Fibroblast of the conjunctiva (primary cell): ENCODE measurements at regions not wholly inside any gene's neighbourhood (a gene's known extent, or its start where the extent isn't known, plus 50 kb on each side); places are given as distances from the start of the nearest gene placed in this dataset.
"Not testable (repeated sequence)": the region's sequence is repeated elsewhere in the genome, so short reads cannot be mapped to it uniquely, and the experiment has no call there.

Experiments
- DNase-seq: peaks from one replicate; pipeline ENCODE4 v3.0.0-alpha.2; 2010; ENCODE audit warnings: low read depth

DNA sequence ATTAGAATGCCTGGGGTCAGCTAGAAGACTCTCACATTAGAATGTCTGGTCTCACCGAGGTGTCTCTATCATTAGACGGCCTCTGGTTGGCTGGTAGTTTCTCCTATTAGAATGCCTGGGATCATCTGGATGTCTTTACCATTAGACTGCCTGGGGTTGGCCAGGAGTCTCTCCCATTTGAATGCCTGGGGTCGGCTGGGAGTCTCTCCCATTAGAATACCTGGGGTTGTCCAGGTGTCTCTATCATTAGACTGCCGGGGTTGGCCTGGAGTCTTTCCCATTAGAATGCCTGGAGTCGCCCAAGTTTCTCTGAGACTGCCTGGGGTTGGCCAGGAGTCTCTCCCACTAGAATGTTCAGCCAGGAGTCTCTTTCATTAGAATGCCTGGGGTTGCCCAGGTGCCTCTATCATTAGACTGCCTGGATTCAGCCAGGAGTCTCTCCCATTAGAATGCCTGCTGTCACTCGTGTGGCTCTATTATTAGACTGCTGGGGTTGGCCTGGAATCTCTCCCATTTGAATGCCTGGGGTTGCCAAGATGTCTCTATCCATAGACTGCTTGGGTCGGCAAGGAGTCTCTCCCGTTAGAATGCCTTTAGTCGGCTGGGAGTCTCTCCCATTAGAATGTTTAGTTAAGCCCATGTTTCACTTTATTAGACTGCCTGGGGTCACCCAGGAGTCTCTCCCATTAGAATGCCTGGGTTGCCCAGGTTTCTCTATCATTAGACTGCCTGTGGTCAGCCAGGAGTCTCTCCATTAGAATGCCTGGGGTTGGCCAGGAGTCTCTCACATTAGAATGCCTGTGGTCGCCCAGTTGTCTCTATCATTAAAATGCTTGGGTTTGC, 1467.8 kb downstream of the UQCRFS1 start:
- DNase-seq = no peak

DNA sequence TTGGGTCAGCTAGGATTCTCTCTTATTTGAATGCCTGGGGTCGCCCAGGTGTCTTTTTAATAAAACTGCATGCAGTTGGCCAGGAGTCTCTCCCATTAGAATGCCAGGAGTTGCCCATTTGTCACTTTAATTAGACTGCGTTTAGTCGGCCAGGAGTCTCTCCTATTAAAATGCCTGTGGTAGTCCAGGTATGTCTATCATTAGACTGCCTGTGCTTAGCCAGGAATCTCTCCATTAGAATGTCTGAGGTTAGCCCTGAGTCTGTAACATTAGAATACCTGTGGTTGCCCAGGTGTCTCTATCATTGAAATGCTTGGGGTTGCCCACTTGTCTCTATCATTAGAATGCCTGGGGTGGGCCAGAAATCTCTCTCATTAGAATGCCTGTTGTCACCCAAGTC, 1470.9 kb downstream of the UQCRFS1 start:
- DNase-seq = no peak

DNA sequence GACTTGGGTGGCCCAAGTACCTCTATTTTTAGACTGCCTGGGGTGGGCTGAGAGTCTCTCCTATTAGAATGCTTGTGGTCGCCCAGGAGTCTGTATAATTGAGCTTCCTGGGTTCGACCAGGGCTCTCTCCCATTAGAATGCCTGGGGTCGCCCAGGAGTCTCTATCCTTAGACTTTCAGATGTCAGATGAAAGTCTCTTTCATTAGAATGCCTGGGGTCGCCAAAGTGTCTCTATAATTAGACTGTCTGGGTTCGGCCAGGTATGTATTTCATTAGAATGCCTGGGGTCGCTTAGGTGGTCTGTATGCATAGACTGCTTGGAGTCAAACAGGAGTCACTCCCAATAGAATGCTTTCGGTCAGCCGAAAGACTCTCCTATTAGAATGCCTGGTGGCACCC, 1471.7 kb downstream of the UQCRFS1 start:
- DNase-seq = no peak

DNA sequence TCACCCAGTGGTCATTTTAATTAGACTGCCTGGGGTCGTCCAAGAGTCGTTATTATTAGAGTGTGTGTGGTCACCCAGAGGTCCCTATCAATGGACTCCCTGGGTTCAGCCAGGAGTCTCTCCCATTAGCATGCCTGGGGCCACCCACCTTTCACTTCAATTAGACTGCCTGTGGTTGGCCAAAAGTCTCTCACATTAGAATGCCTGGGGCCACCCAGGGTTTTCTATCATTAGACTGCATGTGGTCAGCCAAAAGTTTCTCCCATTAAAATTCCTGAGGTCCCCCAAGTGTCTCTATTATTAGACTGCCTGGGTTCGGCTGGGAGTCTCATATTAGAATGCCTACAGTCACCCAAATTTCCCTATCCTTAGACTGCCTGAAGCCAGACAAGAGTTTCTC, 1472.6 kb downstream of the UQCRFS1 start:
- DNase-seq = no peak

DNA sequence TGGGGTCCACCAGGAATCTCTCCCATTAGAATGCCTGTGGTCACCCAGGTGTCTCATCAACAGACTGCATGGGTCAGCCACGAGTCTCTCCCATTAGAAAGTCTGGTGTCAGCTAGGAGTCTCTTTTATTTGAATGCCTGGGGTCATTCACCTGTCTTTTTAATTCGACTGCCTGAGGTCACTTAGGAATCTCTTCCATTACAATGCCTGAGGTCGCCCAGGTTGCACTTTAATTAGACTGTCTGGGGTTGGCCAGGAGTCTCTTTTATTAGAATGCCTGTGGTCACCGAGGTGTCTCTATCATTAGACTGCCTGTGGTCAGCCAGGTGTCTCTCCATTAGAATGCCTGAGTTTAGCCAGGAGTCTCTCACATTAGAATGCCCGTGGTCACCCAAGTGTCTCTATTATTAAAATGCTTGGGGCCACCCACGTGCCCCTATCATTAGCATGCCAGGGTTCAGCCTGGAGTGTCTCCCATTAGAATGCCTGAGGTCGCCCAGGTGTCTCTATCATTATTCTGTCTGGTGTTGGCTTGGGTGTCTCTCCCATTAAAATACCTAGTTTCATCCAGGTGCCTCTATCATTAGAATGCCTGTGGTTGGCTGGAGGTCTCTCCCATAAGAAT, 1474.3 kb downstream of the UQCRFS1 start:
- no peak for DNase-seq

DNA sequence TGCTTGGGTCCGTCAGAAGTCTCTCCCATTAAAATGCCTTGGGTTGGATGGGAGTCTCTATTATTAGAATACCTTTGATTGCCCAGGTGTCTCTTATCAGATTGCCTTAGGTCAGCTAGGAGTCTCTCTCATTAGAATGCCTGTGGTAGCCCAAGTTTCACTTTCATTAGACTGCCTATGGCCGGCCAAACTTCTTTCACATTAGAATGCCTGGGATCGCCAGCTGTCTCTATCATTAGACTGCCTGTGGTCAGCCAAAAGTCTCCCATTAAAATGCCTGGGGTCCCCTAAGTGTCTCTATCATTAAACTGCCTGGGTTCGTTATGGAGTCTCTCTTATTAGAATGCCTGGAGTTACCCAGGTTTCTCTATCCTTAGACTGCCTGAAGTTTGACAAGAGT, 1476.7 kb downstream of the UQCRFS1 start:
- no peak for DNase-seq

DNA sequence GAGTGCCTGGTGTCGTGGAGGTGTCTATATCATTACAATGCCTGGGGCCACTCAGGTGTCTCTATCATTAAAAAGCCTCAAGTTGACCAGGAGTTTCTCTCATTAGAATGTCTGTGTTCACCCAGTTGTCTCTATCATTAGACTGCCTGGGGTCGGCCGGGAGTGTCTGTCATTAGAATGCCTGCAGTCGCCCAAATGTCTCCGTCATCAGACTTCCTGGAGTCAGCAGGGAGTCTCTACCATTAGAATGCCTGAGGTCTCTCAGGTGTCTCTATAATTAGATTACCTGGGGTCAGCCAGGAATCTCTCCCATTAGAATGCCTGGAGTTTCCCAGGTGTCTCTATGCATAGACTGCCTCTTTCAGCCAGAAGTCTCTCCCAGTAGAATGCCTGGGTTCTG, 1477.6 kb downstream of the UQCRFS1 start:
- no peak for DNase-seq

DNA sequence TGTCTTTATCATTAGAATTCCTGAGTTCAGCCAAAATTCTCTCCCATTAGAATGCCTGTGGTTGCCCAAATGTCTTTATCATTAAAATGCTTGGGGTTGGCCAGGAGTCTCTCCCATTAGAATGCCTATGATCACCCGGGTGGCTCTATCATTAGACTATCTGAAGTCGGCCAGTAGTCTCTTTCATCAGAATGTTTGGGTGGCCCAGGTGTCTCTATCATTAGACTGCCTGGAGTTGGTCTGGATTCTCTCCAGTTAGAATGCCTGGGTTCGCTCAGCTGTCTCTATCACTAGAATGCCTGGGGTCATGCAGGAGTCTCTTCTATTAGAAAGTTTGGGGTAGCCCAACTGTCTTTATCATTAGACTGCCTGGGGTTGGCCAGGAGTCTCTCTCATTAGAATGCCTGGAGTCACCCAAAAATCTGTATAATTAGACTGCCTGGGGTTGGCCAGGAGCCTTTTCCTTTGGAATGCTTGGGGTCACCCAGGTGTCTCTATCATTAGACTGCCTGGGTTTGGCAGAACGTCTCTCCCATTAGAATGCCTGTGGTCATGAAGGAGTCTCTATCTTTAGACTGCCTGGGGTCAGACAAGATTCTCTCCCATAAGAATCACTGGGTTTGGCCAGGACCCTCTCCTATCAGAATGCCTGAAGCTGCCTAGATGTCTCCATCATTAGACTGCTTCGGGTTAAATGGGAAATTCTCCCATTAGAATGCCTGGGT, 1478.3 kb downstream of the UQCRFS1 start:
- no peak for DNase-seq

DNA sequence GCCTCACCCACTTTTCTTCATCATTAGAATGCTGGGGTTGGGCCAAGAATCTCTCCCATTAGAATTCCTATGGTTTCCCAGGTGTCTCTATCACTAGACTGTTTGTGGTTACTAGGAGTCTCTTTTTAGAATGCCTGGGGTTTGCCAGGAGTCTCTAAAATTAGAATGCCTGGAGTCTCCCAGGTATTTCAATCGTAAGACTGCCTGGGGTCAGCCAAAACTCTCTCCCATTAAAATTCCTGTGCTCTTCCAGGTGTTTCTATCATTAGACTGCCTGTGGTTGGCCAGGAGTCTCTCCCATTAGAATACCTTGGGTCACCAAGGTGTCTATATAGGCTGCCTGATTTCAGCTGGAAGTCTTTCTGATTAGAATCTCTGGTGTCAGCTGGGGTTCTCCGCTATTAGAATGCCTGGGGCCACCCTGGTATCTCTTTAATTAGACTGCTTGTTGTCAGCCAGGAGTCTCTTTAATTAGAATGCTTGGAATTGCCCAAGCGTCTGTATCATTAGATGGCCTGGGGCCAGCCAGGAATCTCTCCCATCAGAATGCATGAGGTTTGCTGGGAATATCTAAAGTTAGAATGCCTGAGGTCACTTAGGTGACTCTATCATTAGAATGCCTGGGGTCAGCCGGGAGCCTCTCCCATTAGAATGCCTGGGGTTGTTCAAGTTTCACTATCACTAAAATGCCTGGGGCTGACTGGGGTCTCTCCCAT, 1479.2 kb downstream of the UQCRFS1 start:
- no peak for DNase-seq

DNA sequence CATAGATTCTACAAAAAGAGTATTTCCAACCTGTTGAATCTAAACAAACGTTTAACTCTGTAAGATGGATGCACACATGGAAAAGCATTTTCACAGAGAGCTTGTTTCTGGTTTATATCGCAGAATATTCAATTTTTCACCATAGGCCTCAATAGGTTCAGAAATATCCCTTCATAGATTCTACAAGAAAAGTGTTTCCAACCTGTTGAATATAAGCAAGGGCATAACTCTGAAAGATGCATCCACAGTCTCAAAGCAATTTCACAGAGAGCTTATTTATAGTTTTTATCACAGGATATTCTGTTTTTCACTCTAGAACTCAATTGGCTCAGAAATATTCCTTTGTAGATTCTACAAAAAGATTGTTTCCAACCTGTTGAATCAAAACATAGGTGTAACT, 1483.6 kb downstream of the UQCRFS1 start:
- DNase-seq = no peak

DNA sequence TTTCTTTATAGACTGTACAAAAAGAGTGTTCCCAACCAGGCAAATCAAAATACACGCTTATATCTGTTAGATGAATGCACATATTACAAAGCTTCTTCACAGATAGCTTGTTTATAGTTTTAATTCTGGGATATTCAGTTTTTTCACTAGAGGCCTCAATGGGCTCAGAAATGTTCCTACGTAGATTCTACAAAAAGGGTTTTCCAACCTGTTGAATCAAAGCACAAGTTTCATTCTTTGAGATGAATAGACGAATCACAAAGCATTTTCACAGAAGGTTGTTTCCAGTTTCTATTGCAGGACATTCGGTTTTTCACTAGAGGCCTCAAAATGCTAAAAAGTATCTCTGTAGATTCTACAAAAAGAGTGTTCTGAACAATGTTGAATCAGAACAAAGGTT, 1490.3 kb downstream of the UQCRFS1 start:
- no peak for DNase-seq

DNA sequence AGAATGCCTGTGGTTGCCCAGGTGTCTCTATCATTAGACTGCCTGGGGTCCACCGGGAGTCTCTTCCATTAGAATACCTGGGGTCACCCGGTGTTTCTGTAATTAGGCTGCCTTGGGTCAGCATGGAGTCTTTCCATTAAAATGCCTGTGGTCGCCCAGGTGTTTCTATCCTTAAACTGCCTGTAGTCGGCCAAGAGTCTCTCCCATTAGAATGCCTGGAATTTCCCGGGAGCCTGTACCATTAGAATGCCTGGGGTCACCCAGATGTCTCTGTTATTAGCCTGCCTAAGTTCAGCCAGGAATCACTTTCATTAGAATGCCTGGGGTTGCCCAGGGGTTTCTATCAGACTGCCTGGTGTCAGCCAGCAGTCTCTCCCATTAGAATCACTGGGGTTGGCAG, 1492.8 kb downstream of the UQCRFS1 start:
- DNase-seq = no peak

DNA sequence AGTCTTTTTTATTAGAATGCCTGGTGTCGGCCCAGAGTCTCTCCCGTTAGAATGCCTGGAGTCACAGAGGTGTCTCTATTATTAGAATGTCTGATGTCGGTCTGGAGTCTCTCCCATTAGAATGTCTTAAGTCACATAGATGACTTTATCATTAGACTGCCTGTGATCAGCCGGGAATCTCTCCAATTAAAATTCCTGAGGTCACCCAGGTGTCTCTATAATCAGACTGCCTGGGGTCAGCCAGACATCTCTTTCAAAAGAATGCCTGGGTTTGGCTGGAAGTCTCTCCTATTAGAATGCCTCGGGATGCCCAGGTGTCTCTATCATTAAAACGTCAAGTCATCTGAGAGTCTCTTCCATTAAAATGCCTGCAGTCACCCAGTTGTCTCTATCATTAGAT, 1493.9 kb downstream of the UQCRFS1 start:
- DNase-seq = no peak

DNA sequence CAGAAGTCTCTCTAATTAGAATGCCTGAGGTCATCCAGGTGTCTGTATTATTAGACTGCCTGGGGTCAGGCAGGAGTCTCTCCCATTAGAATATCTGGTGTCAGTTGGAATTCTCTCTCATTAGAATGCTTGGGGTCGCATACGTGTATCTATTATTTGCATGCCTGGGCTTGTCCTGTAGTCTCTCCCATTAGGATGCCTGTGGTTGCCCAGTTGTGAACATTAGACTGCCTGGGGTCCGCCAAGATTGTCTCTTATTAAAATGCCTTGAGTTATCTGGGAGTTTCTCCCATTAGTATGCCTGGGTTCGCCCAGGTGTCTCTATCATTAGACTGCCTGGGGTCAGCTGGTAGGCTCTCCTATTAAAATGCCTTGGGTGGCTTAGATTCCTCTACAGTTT, 1494.7 kb downstream of the UQCRFS1 start:
- no peak for DNase-seq

DNA sequence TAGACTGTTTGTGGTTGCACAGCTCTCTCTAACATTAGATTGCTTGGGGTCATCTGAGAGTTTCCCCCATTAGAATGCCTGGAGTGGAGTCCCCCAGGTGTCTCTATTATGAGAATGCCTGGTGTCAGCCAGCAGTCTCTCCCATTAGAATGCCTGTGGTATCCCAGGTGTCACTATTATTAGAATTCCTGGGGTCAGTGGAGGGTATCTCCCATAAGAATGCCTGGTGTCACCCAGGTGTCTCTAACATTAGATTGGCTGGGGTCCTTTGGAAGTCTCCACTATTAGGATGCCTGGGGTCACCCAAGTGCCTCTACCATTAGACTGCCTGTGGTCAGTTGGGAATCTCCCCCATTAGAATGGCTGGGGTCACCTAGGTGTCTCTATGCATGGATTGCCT, 1495.1 kb downstream of the UQCRFS1 start:
- no peak for DNase-seq

DNA sequence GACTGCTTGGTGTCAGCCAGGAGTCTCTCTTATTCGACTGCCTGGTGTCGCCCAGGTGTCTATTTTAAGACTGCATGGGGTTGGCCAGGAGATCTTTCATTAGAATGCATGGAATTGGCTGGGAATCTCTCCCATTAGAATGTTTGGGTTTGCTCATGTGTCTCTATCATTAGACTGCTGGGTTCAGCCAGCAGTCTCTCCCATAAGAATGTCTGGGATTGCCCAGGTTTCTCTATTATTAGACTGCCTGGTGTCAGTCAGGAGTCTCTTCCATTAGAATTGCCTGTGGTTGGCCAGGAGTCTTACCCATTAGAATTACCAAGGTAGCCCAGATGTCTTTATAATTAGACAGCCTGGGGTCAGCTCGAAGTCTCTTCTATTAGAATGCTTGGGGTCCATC, 1496.0 kb downstream of the UQCRFS1 start:
- DNase-seq = no peak

DNA sequence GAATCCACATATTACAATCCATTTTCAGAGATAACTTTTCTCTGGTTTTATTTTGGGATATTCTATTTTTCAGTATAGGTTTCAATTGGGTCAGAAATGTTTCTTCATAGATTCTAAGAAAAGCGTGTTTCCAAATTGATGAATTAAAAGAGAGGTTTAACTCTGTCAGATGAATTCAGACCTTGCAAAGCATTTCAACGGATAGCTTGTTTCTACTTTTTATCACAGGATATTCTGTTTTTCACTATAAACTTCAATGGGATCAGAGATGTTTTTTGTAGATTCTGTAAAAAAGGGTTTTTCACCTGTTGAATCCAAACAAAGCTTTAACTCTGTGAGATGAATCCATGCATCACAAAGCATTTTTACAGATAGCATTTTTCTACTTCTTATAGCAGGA, 1498.1 kb downstream of the UQCRFS1 start:
- DNase-seq = no peak

DNA sequence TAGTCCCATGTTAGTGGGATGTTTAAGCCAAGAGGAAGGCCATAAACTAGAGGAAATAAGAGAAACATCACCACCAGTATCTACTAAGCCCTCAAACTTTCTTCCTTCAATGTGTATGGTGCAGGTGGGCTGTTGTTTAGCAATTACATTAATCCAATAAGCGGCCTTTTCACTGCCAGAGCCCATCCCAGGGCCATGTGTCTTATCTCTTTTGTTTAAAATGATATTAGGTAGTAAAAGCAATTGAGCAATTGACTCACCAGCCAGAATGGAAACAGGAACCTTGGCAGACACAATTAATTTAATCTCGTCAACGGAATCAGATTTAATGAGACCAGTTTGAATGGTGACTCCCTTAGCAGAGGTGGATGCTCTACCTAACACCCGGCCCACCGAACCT, 1503.5 kb downstream of the UQCRFS1 start:
- no peak for DNase-seq

DNA sequence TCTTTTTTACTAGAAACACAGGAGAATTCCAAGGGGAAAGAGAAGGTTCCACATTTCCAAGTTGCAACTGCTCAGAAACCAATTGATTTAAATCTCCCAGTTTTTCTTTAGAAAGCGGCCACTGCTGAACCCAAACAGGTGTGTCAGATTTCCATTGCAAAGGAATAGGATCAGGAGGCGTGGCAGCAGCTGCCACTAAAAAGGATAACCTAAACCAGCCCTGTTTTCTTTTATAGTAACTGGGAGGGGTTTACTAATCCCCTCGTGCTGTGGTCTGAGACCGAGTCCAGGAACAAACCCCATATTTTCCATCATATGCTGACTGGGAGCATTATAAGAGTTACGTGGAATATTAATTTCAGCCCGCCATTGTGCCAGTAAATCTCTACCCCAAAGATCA, 1504.0 kb downstream of the UQCRFS1 start:
- not testable (repeated sequence) for DNase-seq

DNA sequence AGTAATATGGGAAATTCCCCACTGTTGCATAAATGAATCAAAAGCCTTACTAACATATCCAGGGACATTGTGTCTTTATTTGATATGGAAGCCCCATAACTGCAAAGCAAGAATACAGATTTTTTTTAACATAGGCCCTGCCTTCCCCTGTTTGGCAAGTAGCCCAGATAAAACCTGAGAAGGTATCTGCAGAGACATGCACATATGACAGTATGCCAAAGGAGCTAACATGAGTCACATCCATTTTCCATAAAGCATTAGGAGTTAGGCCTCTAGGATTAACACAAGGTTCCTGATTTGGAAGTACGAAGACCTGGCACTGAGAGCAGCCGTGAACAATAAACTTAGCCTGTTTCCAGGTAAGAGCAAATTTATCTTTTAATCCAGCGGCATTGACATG, 1505.9 kb downstream of the UQCRFS1 start:
- DNase-seq = not testable (repeated sequence)

DNA sequence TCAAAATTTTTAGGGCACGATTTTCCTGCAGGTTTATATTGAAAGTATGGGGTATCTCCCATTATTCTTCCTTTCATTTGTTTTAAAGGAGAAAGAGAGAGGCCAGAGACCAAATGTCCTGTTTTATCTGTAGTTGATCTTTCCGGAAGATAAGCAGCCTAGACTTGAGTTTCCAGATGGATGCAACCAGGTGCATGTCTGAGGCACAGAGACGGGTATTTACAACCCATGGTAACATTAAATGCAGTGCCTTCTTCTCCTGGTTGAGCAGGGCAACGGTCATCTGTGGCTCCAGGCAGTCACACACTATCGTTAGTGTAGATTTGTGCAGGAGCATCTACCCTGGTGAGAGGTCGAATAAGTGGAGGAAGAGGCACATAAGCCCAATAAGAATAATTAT, 1507.1 kb downstream of the UQCRFS1 start:
- no peak for DNase-seq

DNA sequence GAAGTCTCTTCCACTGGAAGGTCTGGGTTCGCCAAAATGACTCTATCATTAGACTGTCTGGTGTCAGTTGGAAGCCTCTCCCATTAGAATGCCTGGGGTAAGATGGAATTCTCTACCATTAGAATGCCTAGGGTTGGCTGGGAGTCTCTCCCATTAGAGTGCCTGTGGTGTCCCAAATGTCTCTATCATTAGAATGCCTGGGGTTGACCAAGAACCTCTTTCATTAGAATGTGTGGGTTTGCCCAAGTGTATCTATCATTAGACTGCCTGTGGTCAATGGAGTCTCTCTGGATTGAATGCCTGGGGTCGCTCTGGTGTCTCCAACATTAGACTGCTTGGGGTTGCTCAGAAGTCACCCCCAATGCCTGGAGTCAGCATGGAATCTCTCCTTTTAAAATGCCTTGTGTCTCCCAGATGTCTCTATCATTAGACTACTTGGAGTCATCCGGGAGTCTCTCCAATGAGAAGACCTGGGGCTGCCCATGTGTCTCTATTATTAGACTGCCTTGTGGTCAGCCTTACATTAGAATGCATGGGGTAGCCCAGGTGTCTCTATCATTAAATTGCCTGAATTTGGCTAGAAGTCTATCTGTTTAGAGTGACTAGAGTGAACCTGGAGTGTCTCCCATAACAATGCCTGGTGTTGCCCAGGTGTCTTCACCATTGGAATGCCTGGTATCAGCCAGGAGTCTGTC, 1518.4 kb downstream of the UQCRFS1 start:
- DNase-seq = no peak
